Retinal pigment epithelial cell (primary cell): ENCODE measurements at regions not wholly inside any gene's neighbourhood (a gene's known extent, or its start where the extent isn't known, plus 50 kb on each side); places are given as distances from the start of the nearest gene placed in this dataset.

Source experiments
- DNase-seq: peaks from one replicate; pipeline ENCODE4 v3.0.0-alpha.2; 2010; ENCODE audit warnings: low read depth
- H3K4me3 ChIP-seq: 2 replicates; pipeline ENCODE4 v1.5.1; 2011; ENCODE audit warnings: mild to moderate bottlenecking, low read length, control low read depth, moderate library complexity
- TF ChIP-seq, protein P1 (sequence below): conservative IDR thresholded peaks from 2 replicates; pipeline ENCODE4 v1.5.1; 2011; ENCODE audit warnings: low read depth, low read length, control low read depth, inconsistent platforms

- H3K4me3 ChIP-seq = no peak overlapping the region
- TF ChIP-seq, protein P1, sequence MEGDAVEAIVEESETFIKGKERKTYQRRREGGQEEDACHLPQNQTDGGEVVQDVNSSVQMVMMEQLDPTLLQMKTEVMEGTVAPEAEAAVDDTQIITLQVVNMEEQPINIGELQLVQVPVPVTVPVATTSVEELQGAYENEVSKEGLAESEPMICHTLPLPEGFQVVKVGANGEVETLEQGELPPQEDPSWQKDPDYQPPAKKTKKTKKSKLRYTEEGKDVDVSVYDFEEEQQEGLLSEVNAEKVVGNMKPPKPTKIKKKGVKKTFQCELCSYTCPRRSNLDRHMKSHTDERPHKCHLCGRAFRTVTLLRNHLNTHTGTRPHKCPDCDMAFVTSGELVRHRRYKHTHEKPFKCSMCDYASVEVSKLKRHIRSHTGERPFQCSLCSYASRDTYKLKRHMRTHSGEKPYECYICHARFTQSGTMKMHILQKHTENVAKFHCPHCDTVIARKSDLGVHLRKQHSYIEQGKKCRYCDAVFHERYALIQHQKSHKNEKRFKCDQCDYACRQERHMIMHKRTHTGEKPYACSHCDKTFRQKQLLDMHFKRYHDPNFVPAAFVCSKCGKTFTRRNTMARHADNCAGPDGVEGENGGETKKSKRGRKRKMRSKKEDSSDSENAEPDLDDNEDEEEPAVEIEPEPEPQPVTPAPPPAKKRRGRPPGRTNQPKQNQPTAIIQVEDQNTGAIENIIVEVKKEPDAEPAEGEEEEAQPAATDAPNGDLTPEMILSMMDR = no peak
- no peak for DNase-seq
Observed at GRCh38 chr11:37605229-37605628, 1007.2 kb upstream of the RAG2 start.

DNA sequence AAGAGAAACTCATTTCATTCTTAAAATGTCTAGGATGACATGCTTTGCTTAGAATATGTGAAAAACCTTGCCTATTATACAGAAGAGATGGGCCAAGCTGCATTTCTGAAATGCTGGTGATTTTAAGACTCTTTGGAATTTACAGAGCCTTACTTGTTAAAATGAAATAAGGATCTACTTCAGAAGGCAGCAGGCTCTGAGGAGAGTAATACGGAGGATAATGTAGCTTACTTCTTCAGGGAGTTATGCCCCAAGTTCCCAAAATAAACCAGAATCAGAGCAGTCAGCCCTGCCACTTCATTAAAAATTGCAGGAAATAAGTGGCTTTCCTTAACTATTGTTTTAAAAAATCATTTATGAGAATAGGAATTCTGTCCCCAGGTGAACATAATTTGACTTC lies 1000.3 kb upstream of the RAG2 start:
- TF ChIP-seq, protein P1 = no peak
- no peak overlapping the region for H3K4me3 ChIP-seq
- DNase-seq = no peak

GRCh38 chr11:37597776-37598175 lies 999.7 kb upstream of the RAG2 start:
- TF ChIP-seq, protein P1 = no peak
- no peak overlapping the region for H3K4me3 ChIP-seq
- no peak for DNase-seq

GRCh38 chr11:37595845-37596244 lies 997.8 kb upstream of the RAG2 start:
- no peak for DNase-seq
- no peak overlapping the region for H3K4me3 ChIP-seq
- TF ChIP-seq, protein P1 = no peak

- no peak overlapping the region for H3K4me3 ChIP-seq
- no peak for DNase-seq
- TF ChIP-seq, protein P1 = no peak
Observed at GRCh38 chr11:37574361-37574760, 976.3 kb upstream of the RAG2 start.

DNA sequence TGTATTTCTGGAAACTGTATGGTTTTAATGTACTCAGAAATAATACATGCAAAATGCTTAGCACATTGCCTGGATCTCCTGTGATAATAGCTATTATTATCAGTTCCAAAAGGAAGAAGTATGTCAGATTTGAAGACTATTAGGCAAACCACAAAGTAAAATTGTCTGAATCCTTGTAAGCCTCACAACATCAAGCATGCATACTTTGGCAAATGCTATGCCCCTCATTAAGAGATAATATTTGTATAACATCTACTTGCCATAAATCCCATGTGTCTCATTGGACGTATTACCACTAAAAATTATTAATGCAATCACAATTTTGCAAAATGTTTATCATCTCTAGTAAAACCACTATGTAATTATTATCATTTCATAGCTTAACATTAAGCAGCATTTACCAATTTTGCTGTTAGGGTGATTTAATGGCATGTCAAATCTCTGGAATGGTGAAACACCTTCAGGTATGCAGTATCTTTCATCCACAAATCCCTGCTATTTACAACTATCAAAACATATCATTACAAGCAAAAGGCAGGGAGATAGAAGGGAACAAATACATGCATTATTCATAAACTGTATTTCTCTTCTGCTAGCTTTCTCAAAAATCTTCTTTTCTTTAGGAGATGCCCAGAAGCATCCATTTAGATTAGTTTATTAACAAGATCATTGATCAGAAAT lies 974.6 kb upstream of the RAG2 start:
- TF ChIP-seq, protein P1 = no peak
- DNase-seq = no peak
- no peak overlapping the region for H3K4me3 ChIP-seq

GRCh38 chr11:37571246-37571645 lies 973.2 kb upstream of the RAG2 start:
- DNase-seq = no peak
- TF ChIP-seq, protein P1 = no peak
- H3K4me3 ChIP-seq = no peak overlapping the region
